HUES6 (cell line): ENCODE measurements at regions not wholly inside any gene's neighbourhood (a gene's known extent, or its start where the extent isn't known, plus 50 kb on each side); places are given as distances from the start of the nearest gene placed in this dataset.

Experiments
- H3K27ac ChIP-seq: 2 replicates; pipeline ENCODE4 v1.7.0; 2013; ENCODE audit warnings: low read depth, mild to moderate bottlenecking, low read length, inconsistent platforms
- H3K27me3 ChIP-seq: 2 replicates; pipeline ENCODE4 v1.6.1; 2013; ENCODE audit warnings: low read length; ENCODE audit not compliant: control insufficient read depth, insufficient read depth
- H3K36me3 ChIP-seq: 2 replicates; pipeline ENCODE4 v1.6.1; 2013; ENCODE audit warnings: low read length; ENCODE audit not compliant: control insufficient read depth, insufficient read depth
- H3K4me1 ChIP-seq: 2 replicates; pipeline ENCODE4 v1.6.1; 2013; ENCODE audit warnings: low read length; ENCODE audit not compliant: control insufficient read depth, insufficient read depth
- H3K4me3 ChIP-seq: 2 replicates; pipeline ENCODE4 v1.5.1; 2013; ENCODE audit warnings: low read depth, low read length
- H3K9ac ChIP-seq: one replicate; pipeline ENCODE4 v1.6.1; 2013; ENCODE audit warnings: mild to moderate bottlenecking, low read length
- H3K9me3 ChIP-seq: 2 replicates; pipeline ENCODE4 v1.6.1; 2013; ENCODE audit warnings: low read depth, low read length; ENCODE audit not compliant: control insufficient read depth, insufficient read depth

DNA sequence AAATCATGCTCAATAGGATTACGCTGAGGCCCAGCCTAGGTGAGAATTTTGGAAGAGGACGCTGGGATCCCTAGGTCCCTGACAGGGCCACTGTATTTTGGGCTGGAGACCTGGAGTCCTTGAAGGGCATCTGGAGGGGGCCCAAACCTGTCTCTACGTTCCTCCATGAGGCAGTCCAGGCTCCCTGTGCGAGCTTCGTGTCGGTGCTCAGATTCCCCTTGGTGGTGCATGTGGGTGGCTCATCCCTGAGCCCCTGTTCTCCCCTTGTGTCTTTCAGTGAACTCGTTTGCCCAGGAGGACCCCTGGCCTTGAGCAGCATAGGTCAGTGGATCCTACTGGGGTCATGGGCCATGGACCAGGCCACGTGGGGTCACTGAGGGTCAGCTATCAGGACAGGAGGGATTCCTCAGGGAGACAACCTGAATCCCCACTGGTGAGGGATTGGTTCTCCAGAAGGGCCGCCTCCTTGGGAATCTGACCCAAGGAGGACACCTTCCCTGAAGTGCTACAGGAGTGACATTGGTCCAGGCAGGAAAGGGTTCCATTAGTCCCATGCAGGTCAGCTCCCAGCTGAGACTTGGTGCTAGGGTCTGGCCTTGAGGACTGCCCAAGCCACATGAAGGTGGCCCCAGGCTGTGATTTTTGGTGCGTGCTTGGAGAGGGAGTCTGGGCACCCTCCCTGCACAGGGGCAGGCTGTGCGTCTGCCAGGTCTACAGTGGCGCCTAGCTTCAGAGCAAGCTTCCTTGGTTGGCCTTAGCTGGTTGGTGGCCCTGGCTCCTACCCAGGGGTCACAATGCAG lies 229.8 kb downstream of the SNRPN start:
- H3K4me3 ChIP-seq: no peak overlapping the region
- no peaks in the 10 kb centered on the region for H3K36me3 ChIP-seq
- no peak overlapping the region for H3K9ac ChIP-seq
- peaks cover 98% of the 10 kb centered on the region for H3K9me3 ChIP-seq
- H3K4me1 ChIP-seq: no peaks in the 10 kb centered on the region
- H3K27ac ChIP-seq: no peak overlapping the region
- H3K27me3 ChIP-seq: no peaks in the 10 kb centered on the region

GRCh38 chr15:25185156-25185710 lies 230.4 kb downstream of the SNRPN start:
- Histone ChIP-seq H3K4me1 (no peaks in the 10 kb centered on the region), H3K27me3 (no peaks in the 10 kb centered on the region), H3K36me3 (no peaks in the 10 kb centered on the region), H3K9me3 (peaks cover 98% of the 10 kb centered on the region), H3K27ac (no peak overlapping the region), H3K4me3 (no peak overlapping the region), H3K9ac (no peak overlapping the region)

GRCh38 chr15:25185791-25186190 lies 231.0 kb downstream of the SNRPN start:
- no peaks in the 10 kb centered on the region for H3K27me3 ChIP-seq
- no peak overlapping the region for H3K27ac ChIP-seq
- no peaks in the 10 kb centered on the region for H3K4me1 ChIP-seq
- H3K9me3 ChIP-seq: peaks cover 98% of the 10 kb centered on the region
- no peak overlapping the region for H3K4me3 ChIP-seq
- no peak overlapping the region for H3K9ac ChIP-seq
- H3K36me3 ChIP-seq: no peaks in the 10 kb centered on the region

DNA sequence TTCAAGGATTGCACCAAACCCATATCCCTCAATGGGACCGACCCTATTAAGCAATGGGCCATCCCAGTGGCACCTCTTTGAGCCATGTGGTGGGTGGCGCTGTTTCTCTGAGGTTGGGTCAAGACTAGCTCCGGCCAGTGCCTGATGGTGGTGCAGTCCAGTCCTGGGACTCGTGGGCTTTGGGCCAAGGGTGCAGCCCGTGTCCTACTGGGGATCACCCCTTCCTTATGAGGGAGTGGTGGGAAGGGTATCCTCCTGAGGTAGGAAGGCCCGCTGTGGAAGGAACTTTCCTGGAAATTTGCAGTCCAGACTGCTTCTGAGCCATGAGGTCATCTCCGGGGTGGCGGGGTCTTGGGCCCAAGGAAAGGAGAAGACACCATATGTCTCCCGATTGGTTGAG lies 231.6 kb downstream of the SNRPN start:
- no peak overlapping the region for H3K9ac ChIP-seq
- peaks cover 98% of the 10 kb centered on the region for H3K9me3 ChIP-seq

GRCh38 chr15:25186906-25187645 lies 232.3 kb downstream of the SNRPN start:
- H3K27me3 ChIP-seq: no peaks in the 10 kb centered on the region
- no peaks in the 10 kb centered on the region for H3K36me3 ChIP-seq
- no peaks in the 10 kb centered on the region for H3K4me1 ChIP-seq
- no peak overlapping the region for H3K27ac ChIP-seq
- peaks cover 98% of the 10 kb centered on the region for H3K9me3 ChIP-seq
- H3K4me3 ChIP-seq: no peak overlapping the region
- no peak overlapping the region for H3K9ac ChIP-seq

More for the DNA sequence above, 231.6 kb downstream of the SNRPN start:
- no peaks in the 10 kb centered on the region for H3K4me1 ChIP-seq
- H3K27ac ChIP-seq: no peak overlapping the region
- no peaks in the 10 kb centered on the region for H3K36me3 ChIP-seq
- H3K4me3 ChIP-seq: no peak overlapping the region
- H3K27me3 ChIP-seq: no peaks in the 10 kb centered on the region

DNA sequence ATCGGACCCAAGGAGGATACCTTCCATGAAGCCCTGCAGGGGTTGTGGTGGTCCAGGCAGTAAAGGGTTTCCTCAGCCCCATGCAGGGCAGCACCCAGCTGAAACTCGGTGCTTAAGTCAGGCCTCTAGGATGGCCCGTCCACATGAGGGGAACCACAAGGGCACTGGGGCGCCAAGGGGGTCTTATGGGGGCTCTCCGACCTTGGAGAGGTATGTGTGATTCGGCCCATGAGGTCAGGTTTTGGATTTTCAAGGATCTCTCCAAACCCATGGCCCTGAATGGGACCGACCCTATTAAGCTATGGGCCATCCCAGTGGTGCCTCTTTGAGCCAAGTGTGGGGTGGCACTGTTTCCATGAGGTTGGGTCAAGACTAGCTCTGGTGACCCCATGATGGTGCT lies 233.3 kb downstream of the SNRPN start:
- Histone ChIP-seq H3K27ac (no peak overlapping the region), H3K9me3 (peaks cover 99% of the 10 kb centered on the region), H3K4me1 (no peaks in the 10 kb centered on the region), H3K27me3 (no peaks in the 10 kb centered on the region), H3K9ac (no peak overlapping the region), H3K4me3 (no peak overlapping the region), H3K36me3 (no peaks in the 10 kb centered on the region)

DNA sequence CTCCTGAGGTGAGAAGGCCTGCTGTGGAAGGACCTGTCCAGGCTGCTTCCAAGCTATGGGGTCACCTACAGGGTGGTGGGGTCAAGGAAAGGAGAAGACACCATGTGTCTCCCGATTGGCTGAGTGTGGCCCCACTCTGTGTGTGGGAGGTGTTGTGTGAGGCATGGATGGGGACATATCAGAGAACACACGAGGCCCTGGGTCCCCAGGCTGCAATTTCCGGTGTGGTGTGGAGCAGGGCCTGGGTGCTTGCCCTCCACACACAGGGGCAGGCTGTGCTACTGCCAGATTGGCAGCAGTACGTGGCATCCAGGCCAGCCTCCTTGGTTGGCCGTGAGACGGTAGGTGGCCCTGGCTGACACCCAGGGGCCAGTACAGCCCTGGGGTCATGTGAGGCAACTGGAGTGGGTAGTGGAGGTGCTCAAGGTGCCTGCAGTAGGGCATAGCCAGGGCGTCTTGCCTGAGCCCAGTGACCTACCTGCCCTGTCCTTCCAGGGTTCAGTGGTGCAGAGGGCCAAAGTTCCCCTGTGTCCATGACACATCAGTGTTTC lies 233.8 kb downstream of the SNRPN start:
- H3K4me1 ChIP-seq: no peaks in the 10 kb centered on the region
- no peak overlapping the region for H3K27ac ChIP-seq
- no peaks in the 10 kb centered on the region for H3K27me3 ChIP-seq
- no peak overlapping the region for H3K4me3 ChIP-seq
- no peaks in the 10 kb centered on the region for H3K36me3 ChIP-seq
- no peak overlapping the region for H3K9ac ChIP-seq
- peaks cover 99% of the 10 kb centered on the region for H3K9me3 ChIP-seq

DNA sequence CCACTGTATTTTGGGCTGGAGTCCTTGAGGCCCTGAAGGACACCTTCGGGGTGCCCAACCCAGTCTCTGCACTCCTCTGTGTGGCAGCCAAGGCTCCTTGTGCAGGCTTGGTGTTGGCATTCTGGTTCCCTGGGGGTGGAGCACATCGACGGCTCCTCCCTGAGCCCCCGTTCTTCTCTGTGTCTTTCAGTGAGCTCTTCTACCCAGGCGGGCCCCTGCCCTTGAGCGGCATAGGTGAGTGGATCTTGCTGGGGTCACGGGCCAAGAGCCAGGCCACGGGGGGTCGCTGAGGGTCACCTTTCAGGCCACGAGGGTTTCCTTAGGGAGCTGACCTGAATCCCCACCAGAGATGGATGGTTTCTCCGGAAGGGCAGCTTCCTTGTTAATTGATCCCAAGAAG lies 234.8 kb downstream of the SNRPN start:
- Histone ChIP-seq H3K9me3 (peaks cover 99% of the 10 kb centered on the region), H3K9ac (no peak overlapping the region), H3K27me3 (no peaks in the 10 kb centered on the region)

DNA sequence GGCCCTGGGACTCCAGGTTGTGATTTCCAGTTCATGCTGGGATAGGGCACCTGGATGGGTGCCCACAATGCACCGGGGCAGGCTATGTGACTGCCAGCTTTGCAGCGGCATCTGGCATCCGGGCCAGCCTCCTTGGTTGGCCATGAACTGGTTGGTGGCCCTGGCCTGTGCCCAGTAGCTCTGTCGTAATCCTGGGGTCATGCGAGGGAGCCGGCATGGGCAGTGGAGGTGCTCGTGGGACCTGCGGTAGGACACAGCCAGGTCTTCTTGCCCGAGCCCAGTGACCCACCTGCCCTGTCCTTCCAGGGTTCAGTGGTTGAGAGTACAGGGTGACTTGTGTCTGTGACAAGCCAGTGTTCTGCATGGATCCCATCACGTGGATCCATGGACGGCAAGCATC lies 237.9 kb downstream of the SNRPN start:
- peaks cover 97% of the 10 kb centered on the region for H3K9me3 ChIP-seq

More for the DNA sequence above, 234.8 kb downstream of the SNRPN start:
- H3K4me1 ChIP-seq: no peaks in the 10 kb centered on the region
- H3K36me3 ChIP-seq: no peaks in the 10 kb centered on the region
- H3K27ac ChIP-seq: no peak overlapping the region
- H3K4me3 ChIP-seq: no peak overlapping the region

GRCh38 chr15:25207369-25207768 lies 231.5 kb downstream of the UBE3A start:
- H3K27me3 ChIP-seq: no peaks in the 10 kb centered on the region
- H3K36me3 ChIP-seq: no peaks in the 10 kb centered on the region
- no peak overlapping the region for H3K27ac ChIP-seq
- H3K4me1 ChIP-seq: no peaks in the 10 kb centered on the region
- H3K9ac ChIP-seq: no peak overlapping the region
- peaks cover 96% of the 10 kb centered on the region for H3K9me3 ChIP-seq
- no peak overlapping the region for H3K4me3 ChIP-seq

More for the DNA sequence above, 237.9 kb downstream of the SNRPN start:
- Histone ChIP-seq H3K9ac (no peak overlapping the region), H3K36me3 (no peaks in the 10 kb centered on the region), H3K27me3 (no peaks in the 10 kb centered on the region), H3K27ac (no peak overlapping the region), H3K4me3 (no peak overlapping the region), H3K4me1 (no peaks in the 10 kb centered on the region)

GRCh38 chr15:25208735-25209134 lies 230.1 kb downstream of the UBE3A start:
- peaks cover 98% of the 10 kb centered on the region for H3K9me3 ChIP-seq
- no peak overlapping the region for H3K4me3 ChIP-seq
- H3K27me3 ChIP-seq: no peaks in the 10 kb centered on the region
- H3K27ac ChIP-seq: no peak overlapping the region
- H3K9ac ChIP-seq: no peak overlapping the region
- H3K4me1 ChIP-seq: no peaks in the 10 kb centered on the region
- no peaks in the 10 kb centered on the region for H3K36me3 ChIP-seq
